Loucy (cell line): ENCODE measurements at regions not wholly inside any gene's neighbourhood (a gene's known extent, or its start where the extent isn't known, plus 50 kb on each side); places are given as distances from the start of the nearest gene placed in this dataset.

ENCODE experiments used
- CTCF ChIP-seq: fragments of 200-600 bp; sonication (generic); conservative IDR thresholded peaks from 2 replicates; pipeline ENCODE4 v1.5.1; 2014; ENCODE audit warnings: mild to moderate bottlenecking, antibody characterized with exemption, low read length
- EZH2phosphoT487 ChIP-seq: fragments of 200-600 bp; IDR thresholded peaks from 2 replicates; pipeline ENCODE4 v1.6.1; 2018; ENCODE audit warnings: antibody characterized with exemption, mild to moderate bottlenecking, moderate library complexity, borderline replicate concordance

DNA sequence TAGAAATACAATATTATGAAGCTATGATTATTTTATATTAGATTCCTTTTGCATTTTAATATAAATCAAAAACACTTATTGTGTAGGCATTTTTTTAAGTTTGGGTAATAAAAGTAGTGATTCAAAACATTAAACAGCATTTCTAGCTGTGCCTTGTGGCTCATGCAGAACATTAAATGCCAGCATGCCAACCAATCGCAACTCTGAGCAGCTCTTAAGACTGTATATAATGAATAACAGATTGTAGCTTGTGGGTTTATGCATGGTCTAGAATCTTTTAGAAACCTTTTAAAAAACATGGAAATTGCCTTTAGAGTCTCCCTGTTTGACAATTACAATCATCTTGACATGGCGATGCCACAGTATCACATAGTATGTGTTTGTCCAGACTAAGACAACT, 903.8 kb downstream of the EFNA5 start:
- TF ChIP-seq CTCF, result no peak
- no peak for TF ChIP-seq EZH2phosphoT487
